Stromal cell of bone marrow (primary cell): ENCODE measurements at regions not wholly inside any gene's neighbourhood (a gene's known extent, or its start where the extent isn't known, plus 50 kb on each side); places are given as distances from the start of the nearest gene placed in this dataset.
"Not testable (repeated sequence)": the region's sequence is repeated elsewhere in the genome, so short reads cannot be mapped to it uniquely, and the experiment has no call there.

Source experiments
- DNase-seq: peaks from one replicate; pipeline ENCODE4 v3.0.0-alpha.2; 2012; ENCODE audit warnings: low read depth

DNA sequence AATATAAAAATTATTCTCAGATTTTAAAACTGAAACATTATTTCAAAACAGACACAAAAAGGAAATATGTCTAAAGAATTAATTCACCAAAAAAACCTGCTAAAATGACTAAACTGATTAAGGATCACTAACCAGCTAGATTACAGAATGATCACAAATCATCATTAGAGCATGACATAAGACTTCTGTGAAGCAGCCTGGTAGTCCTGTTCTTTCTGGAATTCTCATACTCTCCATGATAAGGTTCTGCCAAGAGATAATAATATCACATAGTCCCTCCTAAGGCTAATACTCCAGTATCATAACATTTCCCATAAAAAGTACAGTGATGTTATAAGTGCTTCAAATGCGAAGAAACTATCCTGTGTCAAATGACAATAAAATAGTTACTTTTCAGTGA, 1814.9 kb downstream of the SLITRK5 start:
- DNase-seq: no peak

DNA sequence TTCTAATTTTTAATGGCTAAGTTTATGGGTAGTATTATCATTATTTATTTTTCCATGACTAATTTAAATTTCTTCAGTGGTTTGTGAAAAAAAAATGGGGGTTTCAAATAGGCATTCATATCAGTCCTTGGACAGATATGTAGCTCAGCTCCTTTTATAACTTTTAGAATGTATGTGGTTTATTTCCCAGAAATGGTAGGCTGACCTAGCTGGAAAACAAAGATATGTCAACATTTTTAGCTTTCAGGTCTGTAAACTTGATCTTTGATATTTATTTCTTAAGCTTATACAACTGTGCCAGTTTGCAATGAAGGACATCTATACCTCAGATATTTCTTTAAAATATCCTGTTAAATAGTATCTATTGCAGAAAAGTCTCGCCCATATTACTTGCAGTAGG, 1815.5 kb downstream of the SLITRK5 start:
- DNase-seq: no peak

DNA sequence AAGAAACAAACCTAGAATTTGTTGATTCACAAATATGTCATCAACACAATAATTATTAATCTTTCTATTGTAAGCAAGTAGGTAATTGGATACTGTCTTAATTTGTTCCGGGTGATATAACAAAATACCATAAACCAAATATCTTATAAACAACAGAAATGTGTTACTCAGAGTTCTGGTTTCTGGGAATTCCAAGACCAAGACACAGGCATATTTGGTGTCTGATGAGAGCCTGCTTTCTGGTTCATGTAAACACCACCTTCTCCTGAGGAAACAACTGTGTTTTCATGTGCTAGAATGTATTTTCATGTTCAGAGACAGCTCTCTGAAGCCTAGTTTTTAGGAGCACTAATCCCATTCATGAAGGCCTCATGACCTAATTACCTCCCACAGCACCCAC, 1819.5 kb downstream of the SLITRK5 start:
- DNase-seq: no peak

DNA sequence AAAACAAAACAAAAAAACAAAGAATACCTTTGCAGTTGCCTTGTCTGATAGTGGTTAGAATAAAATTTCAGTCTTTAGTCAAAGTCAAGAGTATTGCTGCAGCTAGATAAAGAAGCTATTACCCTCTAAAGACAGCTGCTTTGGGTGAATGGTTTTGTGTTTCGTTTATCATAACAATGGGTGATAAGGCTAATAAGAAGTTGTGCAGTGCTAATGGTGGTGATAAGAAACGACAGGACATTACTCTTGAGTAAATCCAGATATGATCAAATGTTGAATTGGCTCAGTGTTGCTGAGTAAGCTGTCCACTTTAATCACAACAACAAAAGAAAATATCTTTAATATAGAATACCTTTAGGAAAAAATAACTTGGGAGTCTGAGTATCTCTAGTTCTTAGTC, 1825.3 kb downstream of the SLITRK5 start:
- DNase-seq: no peak

DNA sequence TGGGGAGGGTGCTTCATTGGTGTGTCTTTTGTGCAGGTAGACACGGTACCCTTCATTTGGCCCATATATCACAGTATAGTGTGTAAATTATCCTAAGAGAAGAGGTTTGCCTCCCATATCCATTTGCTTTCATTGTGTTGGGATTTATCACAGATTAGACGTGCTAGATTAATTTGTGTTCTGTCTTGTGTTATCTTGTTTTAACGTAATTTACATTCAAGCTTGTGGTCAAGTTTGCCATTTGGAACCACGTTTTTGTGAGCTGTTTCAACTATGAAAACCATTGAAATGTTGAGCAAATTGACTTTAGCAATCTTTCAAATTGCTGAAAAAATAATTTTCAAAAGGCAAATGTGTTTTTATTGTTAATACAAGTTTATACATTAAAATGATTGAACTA, 1826.5 kb downstream of the SLITRK5 start:
- no peak for DNase-seq

DNA sequence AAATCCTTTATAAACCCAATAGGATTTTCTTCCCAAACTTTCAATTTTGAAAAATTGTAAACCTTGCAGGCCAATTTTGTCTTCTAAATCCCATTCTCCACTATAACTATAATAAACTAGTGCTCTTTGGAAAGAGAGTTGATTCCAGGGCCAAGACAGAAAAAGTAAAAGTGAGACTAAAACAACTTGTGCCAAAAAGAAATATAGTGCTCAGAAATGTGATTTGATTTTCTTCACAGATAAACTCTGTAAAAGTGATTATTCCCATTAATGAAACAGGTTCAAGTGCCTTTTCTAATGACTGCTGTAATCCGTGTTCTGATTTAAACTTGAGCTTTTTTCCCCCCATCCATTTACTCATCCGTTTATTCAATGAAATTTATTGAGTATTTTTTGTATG, 1831.1 kb downstream of the SLITRK5 start:
- no peak for DNase-seq

DNA sequence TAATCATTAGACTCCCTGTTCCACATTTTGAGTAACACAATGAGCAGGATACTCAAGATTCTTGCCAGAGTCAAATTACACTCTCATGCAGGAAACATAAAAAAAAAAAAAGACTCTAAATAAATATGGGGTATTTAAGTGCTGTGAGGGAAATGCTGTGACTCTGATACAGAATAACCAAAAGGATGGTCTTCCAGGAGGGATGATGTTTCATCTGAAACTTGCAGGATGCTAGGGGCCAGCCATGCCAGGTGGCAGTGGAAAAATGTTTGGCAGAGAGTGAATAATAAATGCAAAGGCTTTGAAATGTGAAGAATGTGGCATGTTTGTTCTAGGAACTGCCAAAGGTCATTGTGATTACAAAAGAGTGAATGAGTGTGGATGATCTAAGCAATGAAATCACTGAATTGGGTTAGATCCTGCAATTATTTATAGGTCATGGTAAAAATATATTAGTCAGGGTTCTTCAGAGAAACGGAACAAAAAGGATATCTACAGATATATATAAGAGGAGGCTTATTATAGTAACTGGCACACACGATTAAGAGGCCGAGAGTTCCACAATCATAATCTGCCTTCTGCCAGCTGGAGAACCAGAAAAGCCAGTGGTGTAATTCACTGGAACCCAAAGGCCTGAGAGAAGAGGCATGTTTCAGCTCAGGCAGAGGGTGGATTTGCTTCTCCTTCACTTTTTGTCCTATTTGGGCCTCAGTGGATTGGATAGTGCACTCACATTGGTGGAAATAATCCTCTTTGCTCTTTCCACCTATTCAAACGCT, 1832.8 kb upstream of the MIR17HG start:
- no peak for DNase-seq

DNA sequence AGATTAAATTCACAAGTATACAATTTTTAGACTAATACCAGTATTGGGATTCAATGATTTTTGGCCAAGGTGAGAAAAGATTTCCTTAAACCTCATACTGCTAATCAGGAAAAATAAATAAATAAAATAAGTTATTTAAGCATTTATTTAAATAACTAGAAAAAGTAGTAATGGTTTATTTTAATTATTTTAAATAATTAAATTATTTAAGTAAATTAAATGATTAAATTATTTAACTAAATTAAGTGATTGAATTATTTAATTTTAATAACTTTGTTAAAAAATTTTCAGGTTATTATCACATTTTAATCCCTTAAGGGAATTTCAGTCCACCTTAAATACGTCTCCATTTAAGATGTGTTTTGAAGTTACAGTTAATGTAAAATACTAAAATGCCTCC, 1831.5 kb upstream of the MIR17HG start:
- DNase-seq: no peak

DNA sequence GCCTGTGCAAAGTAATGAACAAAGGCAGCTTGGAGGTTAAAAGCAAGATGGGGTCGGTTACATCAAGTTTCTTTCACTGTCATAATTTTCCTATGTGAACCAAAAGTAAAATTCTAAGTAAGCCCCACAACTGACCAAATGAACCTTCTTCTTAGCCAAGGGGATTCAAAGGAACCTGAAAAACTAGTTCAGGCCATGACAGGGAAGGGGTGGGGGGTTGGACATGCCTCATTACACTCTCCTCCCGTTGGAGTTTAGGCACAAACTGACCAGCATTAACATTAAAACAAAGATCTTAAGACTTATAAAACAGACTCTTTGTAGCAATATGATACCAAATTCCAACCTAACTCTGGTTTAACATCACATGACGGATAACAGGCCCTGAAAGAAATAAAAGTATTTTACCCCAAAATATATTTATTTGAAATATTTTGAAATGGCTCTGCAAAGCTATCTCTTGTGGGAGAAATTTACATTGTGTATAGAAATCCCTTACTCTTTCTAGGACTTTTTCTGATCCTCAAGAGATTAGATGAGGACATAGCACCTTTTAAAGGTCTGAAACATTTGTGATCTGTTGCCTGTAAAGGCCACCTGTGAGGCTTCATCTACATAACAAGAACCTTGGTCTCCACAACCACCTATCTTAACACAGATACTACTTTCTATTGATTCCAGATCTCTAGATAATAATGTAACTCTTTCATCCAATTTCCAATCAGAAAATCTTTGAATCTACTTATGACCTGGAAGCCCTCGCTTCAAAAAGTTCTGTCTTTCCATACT, 1829.0 kb upstream of the MIR17HG start:
- DNase-seq: no peak

DNA sequence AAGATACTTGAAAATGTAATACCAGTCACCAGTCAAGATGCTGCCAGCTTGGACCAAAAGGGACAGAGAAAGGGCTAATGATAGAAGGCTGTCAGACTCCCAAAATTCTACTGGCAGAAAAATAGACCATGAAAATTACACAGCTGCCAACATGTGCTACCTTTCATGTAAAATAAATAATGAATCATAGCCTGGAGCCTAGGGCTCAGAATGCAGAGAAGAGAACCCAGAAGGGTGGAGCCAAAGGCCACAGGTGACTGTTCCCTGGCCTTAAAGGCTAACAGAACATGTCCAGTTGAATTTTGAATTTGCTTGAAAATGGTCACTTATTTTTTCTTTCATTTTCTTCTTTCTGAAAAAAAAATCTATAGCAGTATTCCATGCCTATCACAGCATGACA, 1827.0 kb upstream of the MIR17HG start:
- no peak for DNase-seq

DNA sequence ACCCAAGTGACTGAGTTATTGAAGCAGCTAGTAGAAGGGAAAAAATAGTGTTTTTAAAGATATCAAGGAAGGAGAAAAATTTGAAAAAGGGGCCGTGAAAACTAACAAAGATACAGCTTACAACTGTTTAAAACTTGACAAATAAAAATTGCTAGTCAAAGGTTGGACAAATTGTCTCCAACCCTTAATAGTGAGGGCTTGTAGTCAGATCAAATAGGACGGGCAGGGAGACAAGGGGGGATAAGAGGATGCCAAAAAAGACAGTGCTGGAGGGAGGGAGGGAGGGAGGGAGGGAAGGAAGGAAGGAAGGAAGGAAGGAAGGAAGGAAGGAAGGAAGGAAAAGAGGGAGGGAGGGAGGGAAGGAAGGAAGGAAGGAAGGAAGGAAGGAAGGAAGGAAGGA, 1825.8 kb upstream of the MIR17HG start:
- DNase-seq: not testable (repeated sequence)

DNA sequence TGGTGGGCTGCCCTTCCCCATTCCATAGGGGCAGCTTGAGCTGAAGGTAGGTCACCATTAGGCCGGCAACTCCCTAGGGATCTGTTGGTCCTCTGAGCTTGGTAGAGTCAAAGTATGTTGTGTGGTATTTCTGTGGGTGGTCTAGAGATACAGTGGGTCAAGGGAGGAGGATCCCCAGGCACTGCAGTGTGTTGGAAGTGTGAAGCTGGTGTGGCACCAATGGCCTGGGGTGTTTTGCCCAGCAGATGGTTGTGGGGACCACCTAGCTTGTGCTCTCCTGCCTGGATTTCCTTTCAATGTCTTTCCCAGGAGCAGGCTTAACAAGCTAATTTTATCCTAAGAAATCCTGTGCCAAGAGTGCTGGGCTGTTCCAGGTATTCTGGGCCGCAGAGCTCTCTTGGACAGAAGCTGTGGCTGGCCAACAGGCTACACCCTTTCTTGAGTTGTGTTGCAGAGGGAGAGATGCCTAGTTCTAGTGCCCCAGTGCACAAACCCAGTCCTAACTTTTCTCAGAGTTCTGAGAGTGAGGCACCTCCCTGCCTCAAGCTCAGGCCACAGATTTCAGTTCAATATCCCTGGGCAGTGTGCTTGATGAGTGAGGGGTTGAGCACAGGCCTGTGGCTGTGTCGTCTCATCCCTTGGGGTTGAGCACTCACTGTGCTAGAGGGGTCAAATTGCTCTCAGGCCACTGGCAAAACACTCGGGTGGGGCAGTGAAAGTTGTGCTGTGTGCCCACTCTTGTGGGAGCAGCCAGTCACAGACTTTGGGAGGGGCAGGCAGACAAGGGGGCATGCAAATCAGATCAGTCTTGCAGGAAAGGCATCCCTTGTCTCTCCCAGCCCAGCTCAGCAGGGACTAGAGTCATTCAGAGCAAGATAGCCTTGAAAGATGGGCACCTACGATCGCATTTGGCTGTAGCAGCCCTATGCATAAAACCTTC, 1806.1 kb upstream of the MIR17HG start:
- no peak for DNase-seq

DNA sequence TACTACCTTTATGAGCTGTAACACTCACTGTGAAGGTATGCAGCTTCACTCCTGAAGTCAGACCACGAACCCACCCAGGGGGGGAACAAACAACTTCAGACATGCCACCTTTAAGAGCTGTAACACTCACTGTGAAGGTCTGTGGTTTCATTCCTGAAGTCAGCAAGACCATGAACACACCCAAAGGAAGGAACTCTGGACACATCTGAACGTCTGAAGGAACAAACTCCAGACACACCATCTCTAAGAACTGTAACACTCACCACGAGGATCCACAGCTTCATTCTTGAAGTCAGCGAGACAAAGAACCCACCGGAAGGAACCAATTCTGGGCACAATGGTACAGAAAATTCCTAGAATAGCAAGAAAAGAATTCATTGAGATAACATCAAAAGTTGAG, 1796.5 kb upstream of the MIR17HG start:
- DNase-seq: no peak

DNA sequence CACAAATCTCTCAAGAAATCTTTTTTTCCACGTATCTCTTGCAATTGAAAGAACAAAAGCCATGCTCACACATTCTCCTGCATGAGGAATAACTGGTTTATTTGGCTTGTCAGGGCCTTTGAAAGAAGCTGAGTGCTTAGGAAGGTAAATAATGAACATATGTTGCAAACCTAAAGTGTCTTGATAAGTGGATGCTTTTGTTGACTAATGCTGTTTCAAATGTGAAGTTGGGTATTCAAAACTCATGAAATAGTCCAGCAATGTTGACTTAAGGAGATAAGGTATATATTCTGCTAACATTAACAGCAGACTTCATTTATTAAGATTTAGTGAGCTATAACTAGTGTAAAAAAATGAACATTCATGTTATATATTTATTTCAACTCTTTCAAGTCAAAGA, 1792.7 kb upstream of the MIR17HG start:
- no peak for DNase-seq

DNA sequence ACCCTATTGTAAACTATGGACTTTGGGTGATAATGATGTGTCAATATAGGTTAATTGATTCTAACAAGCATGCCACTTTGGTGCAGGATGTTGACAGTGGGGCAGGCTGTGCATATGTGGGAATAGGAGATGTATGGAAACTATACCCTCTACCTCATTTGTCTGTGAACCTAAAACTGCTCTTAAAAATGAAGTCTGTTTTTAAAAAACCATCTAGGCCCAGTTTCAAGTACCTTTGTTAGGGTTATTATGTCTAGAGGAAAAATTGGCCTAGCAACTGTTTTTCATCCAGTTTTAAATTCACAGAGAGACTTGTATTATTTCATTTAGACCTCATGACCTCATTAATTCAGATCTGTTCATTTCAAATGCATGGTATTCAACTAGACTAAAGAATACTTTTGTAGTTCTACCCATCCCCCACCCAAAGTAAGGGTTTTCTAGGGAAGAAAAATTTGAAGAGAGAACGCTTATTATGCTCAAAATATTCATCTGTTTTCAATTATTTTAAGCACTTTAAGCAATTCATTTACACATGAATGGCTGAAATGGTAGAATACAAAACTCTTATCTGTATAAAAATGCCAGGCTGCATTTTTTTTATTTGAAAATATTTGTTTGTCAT, 1781.9 kb upstream of the MIR17HG start:
- no peak for DNase-seq

DNA sequence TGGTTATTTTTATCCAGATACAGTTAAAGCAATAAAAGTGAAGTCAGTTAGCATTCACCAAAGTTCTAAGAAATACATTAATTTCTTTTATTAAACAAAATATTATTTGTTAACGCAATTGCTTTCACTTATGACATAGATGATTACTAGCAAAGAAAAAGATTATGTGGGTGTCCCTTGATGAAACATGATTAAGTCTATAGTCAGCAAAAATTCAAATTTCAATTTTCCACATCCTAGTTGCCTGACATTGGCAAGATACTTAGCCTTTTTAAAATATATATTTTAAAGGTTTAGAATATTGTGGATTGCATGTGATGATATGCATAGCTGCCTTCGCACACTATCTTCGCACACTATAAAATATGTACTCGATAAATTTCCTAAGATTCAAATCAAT, 1780.5 kb upstream of the MIR17HG start:
- no peak for DNase-seq

DNA sequence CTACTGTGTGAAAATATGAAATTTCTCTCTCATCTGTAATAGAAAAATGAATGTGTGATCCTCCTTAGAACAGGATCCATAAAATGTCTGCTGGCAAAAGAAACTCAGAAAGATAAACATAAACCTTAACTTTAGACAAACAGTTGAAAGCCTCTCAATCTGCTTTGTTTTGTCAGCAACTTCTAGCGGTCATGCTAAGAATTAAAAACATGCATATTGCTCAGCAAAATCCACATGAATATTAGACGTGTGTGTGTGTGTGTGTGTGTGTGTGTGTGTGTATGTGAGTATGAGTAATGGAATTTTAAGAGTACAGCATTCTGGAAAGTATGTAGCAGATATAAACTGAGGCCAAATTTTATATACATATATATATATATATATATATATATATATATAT, 1779.2 kb upstream of the MIR17HG start:
- DNase-seq: no peak

DNA sequence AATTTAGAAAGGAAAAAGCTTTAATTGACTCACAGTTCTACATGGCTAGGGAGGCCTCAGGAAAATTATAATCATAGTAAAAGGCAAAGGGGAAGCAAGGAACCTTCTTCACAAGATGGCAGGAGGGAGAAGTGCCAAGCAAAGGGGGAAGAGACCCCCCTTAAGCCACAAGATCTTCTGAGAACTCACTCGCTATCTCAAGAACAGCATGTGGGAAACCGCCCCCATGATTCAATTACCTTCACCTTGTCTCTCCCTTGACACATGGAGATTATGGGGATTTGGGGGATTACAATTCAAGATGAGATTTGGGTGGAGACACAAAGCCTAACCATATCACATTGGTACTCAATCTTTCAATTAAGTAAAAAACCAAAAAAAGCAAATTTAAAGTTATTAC, 1778.7 kb upstream of the MIR17HG start:
- DNase-seq: no peak

DNA sequence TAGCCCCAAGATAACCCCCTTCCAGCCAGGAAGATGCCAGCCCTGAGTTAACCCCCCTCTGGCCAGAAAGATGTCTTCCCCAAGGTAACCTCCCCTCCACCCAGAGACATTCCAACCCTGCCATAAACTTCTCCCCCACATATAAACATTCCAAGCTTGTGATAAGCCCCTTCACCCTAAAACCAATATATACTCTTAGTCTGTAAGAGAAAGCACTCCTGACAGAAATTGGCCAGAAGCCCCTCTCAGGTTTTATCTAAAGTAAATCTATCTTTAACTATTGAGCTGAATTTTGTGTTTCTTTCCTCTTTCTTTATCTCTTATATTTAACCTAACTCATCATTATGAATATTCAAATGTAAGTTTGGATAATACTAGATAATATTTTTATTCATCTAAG, 1775.8 kb upstream of the MIR17HG start:
- DNase-seq: no peak

DNA sequence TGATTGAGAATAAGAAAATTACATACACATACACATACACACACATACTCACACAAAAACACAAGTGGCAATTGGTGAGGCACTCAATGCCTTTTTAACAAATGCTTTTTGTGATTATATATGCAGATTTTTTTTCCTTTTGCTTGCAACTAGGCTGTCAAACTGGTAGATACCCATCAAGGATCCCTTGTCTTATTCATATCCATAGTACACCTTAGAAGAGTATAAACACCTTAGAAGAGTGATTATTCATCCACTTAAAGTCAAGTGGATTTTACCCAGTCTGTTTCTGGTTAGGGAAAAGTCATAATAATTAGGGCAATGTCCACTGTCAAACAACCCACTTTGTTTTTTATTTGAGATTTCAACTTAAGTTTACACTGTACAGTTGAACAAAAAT, 1773.4 kb upstream of the MIR17HG start:
- no peak for DNase-seq

DNA sequence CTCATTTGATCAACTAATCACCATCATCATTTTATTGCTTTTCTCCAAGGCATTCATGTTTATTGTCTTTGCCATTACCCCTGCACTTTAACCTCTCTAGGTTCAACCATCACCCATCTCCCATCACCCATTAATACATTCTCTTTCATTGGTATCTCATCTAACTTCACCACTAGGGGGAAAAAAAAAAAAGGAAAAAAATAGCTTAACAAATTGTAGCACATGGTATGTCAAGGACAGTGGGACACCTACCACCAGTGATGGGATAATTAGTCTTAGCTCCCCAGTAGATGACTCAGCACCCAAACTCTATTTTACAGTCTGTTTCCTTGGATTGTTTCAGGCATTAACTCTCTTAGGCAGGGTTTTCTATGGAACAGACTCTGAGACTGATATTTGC, 1770.2 kb upstream of the MIR17HG start:
- no peak for DNase-seq

DNA sequence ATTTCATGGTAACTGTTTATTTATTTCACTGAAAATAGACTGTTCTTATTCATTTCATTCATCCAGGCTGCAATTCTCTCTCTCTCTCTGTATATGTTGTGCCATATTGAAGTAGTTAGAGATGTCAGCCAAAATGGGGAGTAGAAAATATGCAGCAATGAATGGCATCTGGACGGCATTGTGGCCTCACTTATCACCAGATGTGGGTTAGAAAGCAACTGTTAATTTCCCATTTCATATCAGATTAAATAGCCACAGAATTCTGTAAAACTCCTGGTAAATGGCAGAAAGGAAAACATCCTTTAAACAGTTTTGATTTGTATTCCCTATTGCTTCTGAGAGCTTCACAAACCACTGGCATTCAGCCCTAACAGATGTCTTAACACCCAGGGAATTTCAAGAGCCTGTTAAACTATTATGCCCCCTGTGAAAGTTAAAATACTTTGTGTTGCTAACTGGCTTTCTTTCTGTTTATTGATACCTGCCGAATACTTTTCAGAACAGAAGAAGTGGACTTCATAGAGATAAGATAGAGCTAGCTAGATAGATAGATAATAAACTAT, 1763.3 kb upstream of the MIR17HG start:
- DNase-seq: no peak
